ENCODE measurements at regions not wholly inside any gene's neighbourhood (a gene's known extent, or its start where the extent isn't known, plus 50 kb on each side); places are given as distances from the start of the nearest gene placed in this dataset.

GRCh38 chr1:82947278-82947677 is 1051.7 kb downstream of the TTLL7 start:
- TF ChIP-seq CTCF (conservative IDR thresholded peaks at IDR 0.05; ENCODE audit: low read depth, low read length): no peak
- no peak for DNase-seq (ENCODE audit: low read depth)
- no peak overlapping the region for H3K4me3 ChIP-seq (ENCODE audit: low read length)

- no peak for TF ChIP-seq CTCF (conservative IDR thresholded peaks at IDR 0.05; ENCODE audit: low read depth, low read length)
- no peak overlapping the region for H3K4me3 ChIP-seq (ENCODE audit: low read length)
- no peak for DNase-seq (ENCODE audit: low read depth)
Observed at GRCh38 chr1:82946096-82946605, 1052.8 kb downstream of the TTLL7 start.

- no peak for TF ChIP-seq CTCF (conservative IDR thresholded peaks at IDR 0.05; ENCODE audit: low read depth, low read length)
- no peak for DNase-seq (ENCODE audit: low read depth)
- no peak overlapping the region for H3K4me3 ChIP-seq (ENCODE audit: low read length)
Observed at GRCh38 chr1:82944822-82945221, 1054.1 kb downstream of the TTLL7 start.

- no peak for TF ChIP-seq CTCF (conservative IDR thresholded peaks at IDR 0.05; ENCODE audit: low read depth, low read length)
- no peak overlapping the region for H3K4me3 ChIP-seq (ENCODE audit: low read length)
- DNase-seq (ENCODE audit: low read depth): no peak
Observed at GRCh38 chr1:82934074-82934473, 1064.9 kb downstream of the TTLL7 start.

GRCh38 chr1:82932727-82933126 is 1066.2 kb downstream of the TTLL7 start:
- TF ChIP-seq CTCF (conservative IDR thresholded peaks at IDR 0.05; ENCODE audit: low read depth, low read length): no peak

GRCh38 chr1:82932207-82932606 is 1066.7 kb downstream of the TTLL7 start:
- no peak for DNase-seq (ENCODE audit: low read depth)
- TF ChIP-seq CTCF (conservative IDR thresholded peaks at IDR 0.05; ENCODE audit: low read depth, low read length): no peak
- no peak overlapping the region for H3K4me3 ChIP-seq (ENCODE audit: low read length)

More at GRCh38 chr1:82932727-82933126, 1066.2 kb downstream of the TTLL7 start:
- DNase-seq (ENCODE audit: low read depth): no peak
- H3K4me3 ChIP-seq (ENCODE audit: low read length): no peak overlapping the region

GRCh38 chr1:82931006-82931405 is 1067.9 kb downstream of the TTLL7 start:
- H3K4me3 ChIP-seq (ENCODE audit: low read length): no peak overlapping the region
- DNase-seq (ENCODE audit: low read depth): no peak
- no peak for TF ChIP-seq CTCF (conservative IDR thresholded peaks at IDR 0.05; ENCODE audit: low read depth, low read length)

All from retinal pigment epithelial cell (primary cell).